ENCODE measurements at regions not wholly inside any gene's neighbourhood (a gene's known extent, or its start where the extent isn't known, plus 50 kb on each side); places are given as distances from the start of the nearest gene placed in this dataset.
"Not testable (repeated sequence)": the region's sequence is repeated elsewhere in the genome, so short reads cannot be mapped to it uniquely, and the experiment has no call there.

DNA sequence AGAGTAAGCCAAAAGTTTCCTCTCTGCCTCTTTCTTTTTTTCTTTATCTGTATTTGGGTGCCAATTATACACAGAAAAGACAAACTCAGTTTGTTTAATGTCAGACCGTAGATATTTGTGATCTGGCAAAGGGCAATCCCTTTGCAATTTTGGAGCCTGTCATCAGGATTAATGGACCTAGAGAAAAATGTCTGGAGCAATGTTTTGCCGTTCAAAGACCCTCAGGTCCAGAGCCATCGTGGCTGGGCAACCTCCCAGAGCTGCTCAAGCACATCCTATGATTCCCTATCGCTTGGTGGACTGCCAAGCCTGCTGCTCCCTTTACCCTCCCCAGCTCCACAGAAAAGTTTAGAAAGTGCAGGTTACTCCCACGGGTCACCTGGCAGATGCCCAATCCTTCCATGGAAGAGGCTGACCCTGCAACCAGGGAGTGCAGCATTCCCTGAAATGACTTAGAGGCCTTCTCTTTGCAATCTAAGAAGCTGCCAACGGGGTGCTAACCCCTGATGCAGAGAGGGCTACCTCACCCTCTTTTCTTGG lies 112.5 kb upstream of the NGF start:
- no peak for DNase-seq

DNA sequence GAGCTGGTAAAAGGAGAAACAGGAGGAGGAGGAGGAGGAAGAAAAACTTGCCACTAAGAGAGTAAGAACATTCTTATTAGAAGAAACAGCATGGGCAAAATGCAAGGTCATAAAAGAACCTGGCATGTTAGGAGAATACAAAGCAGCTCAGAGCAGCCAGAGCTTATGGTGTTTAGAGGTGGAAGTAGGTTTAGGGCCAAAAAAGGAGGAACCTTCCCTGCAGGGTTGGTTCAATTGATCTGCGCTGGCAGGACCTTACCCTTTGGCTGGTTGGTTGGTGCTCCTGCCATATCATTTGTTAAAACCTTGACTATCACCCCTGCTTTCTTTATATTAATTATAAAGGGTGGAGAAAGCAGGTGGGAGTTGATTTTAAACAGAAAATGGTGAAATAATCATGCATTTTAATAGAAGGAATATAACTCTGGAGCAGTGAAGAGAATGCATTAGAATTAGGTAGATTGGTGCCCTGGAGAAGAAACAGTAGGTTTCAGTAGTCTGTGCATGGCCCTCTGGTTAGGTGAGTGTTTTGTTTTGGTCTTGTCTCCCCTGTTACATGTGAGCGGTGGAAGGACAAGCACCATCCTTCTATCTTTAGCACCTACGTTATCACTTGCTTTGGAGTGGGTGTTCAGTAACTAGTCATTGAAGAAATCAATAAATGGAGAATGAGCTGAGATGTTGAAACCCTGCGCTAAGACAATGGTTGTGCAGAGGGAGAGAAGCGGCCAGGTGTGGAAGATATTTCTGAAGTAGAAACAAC lies 110.4 kb upstream of the NGF start:
- DNase-seq = no peak

DNA sequence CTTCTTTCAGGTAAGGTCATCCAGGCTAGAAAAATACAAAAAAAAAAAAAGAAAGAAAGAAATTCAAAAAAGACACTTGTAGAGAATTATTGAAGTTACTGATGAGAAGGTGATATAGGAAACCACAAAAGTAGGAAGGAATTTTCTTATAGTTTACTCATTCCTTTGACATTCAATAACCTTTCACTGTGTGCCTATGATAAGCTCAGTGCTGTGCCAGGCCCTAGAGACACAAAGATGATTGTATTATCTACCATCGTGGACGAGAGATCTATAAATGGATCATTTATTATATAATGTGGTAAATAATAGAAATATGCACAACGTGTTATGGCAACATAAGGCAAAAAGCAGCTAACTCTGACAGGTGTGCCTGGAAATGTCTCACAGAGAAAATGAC lies 109.6 kb upstream of the NGF start:
- no peak for DNase-seq

DNA sequence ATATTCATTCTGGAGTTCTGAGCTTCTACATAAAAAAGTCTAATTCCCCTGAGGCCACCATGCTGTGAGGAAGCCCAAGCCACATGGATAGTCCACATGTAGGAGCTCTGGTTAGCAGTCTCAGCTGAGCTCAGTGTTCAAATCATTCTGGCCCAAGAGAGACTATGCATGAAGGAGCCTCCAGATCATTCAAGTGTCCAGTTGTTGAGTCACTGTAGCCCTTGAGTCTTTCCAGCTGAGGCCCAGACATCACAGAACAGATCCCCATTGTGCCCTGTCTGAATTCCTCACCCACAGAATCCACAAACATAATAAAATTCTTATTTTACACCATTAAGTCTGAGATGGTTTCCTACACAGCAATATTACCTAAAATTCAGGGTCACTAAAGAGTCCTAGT lies 107.0 kb upstream of the NGF start:
- DNase-seq = no peak

- DNase-seq = no peak
Observed at GRCh38 chr1:115440733-115441132, 102.7 kb upstream of the NGF start.

- DNase-seq = not testable (repeated sequence)
Observed at GRCh38 chr1:115439520-115439919, 101.5 kb upstream of the NGF start.

DNA sequence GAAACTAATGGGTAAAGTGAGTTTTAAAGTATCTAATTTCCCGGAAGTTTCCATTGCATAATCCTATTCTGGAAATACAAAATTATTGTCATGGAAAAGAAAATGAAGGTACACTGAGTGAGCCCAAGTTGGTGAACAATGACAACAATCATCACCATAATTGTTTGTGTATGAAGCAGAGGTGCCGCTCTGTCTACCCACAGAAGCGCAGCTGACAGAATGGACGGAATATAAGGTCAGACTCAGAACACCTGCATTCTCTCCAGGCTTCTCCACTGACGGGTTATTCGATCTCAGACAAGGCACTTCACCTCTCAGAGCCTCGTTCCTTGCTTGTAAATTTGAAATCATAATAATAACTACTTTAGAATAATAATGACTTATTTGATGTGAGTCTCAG lies 99.1 kb upstream of the NGF start:
- no peak for DNase-seq

DNA sequence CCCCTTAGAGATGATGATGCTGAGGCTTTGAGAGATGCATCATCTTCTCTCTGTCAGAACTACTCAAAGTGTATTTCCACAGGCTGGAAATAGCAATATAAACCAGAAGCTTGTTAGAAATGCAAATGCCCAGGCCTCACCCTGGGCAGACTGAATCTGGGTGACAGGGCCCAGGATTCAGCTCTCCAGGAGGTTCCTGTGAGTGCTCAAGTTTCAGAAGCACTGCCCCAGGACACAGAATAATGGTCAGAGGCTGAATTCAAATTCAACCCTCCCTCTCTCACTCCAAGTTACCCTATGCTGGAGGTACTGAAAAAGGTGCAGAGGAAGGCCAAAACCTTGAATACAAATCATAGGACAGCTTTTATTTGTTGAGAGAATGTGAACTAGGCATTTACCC lies 98.5 kb upstream of the NGF start:
- DNase-seq = no peak

GRCh38 chr1:115433483-115433882 lies 95.4 kb upstream of the NGF start:
- no peak for DNase-seq

DNA sequence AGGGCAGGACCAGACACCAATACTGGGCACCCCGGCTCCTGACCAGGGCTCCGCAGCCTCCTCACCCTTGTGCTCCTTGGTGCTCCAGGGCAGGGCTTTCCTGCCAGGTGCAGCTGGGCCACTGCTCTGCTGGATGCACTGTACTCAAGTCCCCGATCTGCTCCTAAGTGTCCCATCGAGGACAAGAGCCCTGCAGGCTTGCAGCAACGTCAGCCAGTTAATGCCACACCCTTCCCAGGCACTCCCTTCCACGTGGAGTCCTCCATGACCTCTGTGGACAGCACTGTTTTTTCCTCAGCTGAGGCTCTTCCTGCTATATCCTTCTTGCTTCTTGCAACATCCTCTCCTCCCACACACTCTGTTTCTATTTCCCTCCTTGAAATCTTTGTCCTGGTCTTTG lies 94.0 kb upstream of the NGF start:
- DNase-seq = no peak

GRCh38 chr1:115430441-115431158 lies 92.6 kb upstream of the NGF start:
- DNase-seq = no peak

DNA sequence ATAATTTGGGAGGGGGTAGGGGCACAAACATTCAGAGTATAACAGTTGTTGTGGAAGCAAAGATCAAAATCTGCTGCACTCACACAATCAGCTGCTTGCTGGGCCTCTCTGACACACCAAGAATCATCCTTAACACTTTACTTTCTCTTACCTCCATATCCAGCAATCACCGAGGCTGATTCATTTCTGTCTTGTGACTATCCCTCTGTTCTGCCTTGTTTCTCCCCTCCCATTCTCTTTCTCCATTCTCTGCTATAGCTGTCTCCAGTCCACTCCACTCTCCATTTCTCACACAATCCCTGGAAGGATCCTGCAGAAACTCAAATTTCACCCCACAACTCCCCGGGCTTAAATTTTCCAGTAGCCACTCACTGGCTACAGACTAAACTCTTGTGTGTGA lies 91.8 kb upstream of the NGF start:
- no peak for DNase-seq

- no peak for DNase-seq
Observed at GRCh38 chr1:115429241-115429640, 91.2 kb upstream of the NGF start.

GRCh38 chr1:115428676-115429075 lies 90.6 kb upstream of the NGF start:
- DNase-seq = no peak

- no peak for DNase-seq
Observed at GRCh38 chr1:115428256-115428655, 90.2 kb upstream of the NGF start.

- DNase-seq = no peak
Observed at GRCh38 chr1:115426956-115427355, 88.9 kb upstream of the NGF start.

DNA sequence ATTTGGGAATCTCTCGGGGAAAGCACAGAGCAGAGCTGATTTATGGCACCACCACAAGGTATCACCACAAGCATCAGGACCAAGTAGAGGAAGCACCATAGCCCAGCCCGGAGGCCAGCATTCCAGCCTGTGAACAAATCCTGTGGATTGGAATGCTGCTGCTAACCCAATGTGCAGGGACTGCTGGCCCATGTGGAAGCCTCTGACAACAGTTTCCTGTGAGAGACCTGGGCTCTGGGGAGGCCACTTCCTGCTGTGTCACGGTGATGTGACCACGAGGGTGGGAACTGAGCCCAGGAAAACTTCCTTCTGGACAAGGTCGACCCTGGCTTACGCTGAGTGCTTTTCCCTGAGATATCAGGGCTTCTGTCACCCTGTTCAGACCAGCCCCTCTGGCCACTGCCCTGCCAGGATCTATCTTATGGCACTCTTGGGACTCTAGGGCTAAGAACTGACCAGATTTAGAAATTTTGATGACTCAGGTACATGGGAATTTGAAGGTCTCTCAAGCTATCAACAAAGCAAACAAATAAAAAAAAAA lies 88.3 kb upstream of the NGF start:
- DNase-seq = no peak

DNA sequence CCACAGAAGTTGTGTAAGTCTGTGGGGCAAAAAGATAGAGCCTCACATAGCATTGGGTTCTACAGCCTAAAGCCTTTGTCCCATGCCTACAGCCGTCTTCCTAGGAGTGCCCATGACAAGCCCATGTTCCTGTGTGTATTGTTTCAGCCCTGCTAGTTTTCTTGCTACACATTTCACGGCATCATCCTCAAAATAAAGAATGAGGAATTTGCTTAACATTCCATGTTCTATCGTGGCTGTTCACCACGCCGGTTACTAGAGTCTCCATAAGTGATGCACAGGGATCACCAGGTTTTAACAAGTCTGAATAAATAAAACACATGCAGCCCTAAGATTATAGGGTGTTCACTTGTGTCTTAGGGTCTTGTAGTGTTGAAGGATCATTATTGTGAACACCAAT lies 87.4 kb upstream of the NGF start:
- DNase-seq = no peak

DNA sequence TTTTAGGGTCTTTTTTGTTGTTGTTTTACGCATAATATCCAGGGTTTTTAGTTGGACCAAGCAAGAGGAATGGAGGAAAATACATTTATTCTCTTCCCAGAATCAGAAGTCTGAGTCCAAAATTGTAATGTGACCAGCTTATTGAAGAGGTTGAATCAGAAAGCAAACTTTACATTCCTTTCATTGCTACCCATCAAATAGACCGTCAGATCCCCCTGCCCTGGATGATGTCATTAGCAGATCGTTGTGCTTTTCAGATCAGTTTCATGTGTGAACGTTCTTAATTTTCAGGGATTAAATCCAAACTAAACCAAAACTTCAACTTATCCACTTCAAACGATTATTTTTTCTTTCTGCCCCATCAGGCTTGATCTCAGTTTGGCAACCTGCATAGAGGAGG lies 85.7 kb upstream of the NGF start:
- no peak for DNase-seq

GRCh38 chr1:115419571-115419970 lies 81.5 kb upstream of the NGF start:
- DNase-seq = no peak

DNA sequence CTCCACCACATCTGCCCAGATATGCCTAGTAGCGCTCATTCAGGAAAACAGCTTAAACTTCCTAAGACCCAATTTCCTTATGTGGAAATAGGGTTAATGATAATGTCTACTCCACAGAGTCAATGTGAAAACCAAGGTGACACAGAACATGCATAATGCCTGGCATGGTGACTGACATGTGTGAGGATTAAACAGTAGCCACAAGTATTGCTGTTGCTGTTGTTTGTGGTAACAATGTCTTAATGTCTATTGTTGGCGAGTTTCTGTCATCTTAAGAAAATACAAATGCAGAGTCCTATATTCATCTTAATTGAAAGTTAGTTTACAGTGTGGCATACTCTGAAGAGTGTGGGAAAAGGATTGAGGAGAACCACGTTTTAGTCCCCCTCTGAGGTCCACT lies 75.6 kb upstream of the NGF start:
- no peak for DNase-seq

- no peak for DNase-seq
Observed at GRCh38 chr1:115413208-115413607, 75.2 kb upstream of the NGF start.

DNA sequence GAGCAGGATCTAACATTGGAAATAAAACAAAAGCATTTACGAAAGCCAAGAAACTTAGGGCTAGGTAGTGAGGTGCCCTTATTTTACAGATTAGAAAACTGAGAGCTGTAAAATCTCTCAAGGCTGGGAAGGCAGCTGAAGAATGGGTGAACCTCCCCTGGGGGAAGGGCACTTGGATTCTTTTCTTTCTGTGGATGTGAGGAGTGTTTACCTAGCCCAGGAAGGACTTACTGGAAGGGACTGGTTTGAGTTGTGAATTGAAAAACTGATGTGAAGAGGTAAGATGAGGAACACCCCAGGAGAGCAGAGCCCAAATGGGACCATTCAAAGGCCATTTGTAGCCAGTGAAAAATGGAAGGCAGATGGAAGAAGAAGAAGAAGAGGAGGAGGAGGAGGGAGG lies 74.7 kb upstream of the NGF start:
- DNase-seq = no peak

GRCh38 chr1:115412286-115412685 lies 74.2 kb upstream of the NGF start:
- DNase-seq = no peak

Data from NCI-H1048 (cell line).